ENCODE measurements at regions not wholly inside any gene's neighbourhood (a gene's known extent, or its start where the extent isn't known, plus 50 kb on each side); places are given as distances from the start of the nearest gene placed in this dataset.

DNA sequence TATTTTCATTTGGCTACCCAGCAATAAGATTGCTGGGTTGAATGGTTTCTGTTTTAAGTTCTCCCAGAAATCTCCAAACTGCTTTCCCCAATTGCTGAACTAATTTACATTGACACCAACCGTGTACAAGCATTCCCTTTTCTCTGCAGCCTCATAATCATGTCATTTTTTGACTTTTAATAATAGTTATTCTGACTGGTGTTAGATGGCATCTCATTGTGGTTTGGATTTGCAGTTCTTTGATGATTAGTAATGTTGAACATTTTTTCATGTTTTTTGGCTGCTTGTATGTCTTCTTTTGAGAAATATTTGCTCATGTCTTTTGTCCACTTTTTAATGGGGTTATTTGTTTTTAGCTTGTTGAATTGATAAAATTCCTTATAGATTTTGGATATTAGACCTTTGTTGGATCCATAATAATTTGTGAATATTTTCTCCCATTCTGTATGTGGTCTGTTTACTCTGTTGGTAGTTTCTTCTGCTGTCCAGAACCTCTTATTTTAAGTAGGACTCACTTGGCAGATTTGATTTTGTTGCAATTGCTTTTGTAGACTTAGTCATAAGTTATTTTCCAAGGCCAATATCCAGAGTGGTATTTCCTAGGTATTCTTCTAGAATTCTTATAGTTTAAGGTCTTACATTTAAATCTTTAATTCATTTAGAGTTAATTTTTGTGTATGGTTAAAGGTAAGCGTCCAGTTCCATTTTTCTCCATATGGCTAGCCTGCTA, 793.7 kb downstream of the BRINP1 start:
- DNase-seq (ENCODE audit: insufficient read length, low spot score), result no peak
- TF ChIP-seq POLR2A (IDR thresholded peaks at IDR 0.05; ENCODE audit: low read depth, low read length), result no peak
- no peak for TF ChIP-seq POU2F2 (IDR thresholded peaks at IDR 0.05; ENCODE audit: low read depth, low read length)
- no peak for TF ChIP-seq POLR2AphosphoS5 (IDR thresholded peaks at IDR 0.05; ENCODE audit: low read depth, low read length)
- no peak for TF ChIP-seq TAF1 (IDR thresholded peaks at IDR 0.05; ENCODE audit: low read depth, low read length)
- no peak for TF ChIP-seq SPI1 (IDR thresholded peaks at IDR 0.05; ENCODE audit: low read depth, low read length)
- TF ChIP-seq PAX5 (IDR thresholded peaks at IDR 0.05; ENCODE audit: insufficient read depth, low read length, severe bottlenecking), result no peak
- no peak for FAIRE-seq

DNA sequence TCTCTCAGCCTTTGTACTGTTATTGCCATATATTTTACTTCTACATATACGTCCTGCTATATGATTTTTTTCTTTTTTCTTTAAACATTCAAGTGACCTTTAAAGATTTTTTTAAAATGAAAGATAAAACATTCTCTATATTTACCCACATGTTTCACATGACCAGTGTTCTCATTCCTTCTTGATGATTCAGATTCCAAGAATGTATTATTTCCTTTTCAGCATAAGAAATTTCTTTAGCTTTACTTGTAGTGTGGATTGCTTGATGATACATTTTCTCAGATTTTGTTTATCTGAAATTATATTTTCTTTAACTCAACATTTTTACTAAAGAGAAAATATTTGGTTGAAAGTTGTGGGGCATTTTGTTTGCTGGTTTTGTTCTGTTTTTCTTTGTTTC, 792.1 kb downstream of the BRINP1 start:
- DNase-seq (ENCODE audit: insufficient read length, low spot score) (no peak), FAIRE-seq (no peak)
- TF ChIP-seq POLR2A (IDR thresholded peaks at IDR 0.05; ENCODE audit: low read depth, low read length), result no peak

DNA sequence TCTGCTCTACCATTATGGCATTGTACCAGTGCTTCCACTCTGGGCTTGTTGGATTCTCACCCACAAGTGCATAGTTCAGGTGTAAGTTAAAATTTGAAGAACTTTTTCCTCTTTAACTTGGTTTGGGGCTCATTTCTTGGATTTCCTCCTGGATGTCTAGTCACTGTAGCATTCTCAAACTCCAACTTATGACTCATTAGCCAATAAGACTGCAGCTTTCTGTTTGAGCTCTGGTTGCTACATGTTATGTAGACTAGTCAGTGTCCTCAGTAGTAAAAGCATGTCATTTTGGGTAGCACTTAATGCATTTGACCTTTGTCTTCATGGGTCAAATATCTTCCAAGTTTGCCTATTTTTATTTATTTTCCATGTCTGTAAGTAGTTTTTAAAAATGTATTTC, 790.8 kb downstream of the BRINP1 start:
- TF ChIP-seq SPI1 (IDR thresholded peaks at IDR 0.05; ENCODE audit: low read depth, low read length) (no peak), POLR2AphosphoS5 (IDR thresholded peaks at IDR 0.05; ENCODE audit: low read depth, low read length) (no peak), PAX5 (IDR thresholded peaks at IDR 0.05; ENCODE audit: insufficient read depth, low read length, severe bottlenecking) (no peak), POLR2A (IDR thresholded peaks at IDR 0.05; ENCODE audit: low read depth, low read length) (no peak), TAF1 (IDR thresholded peaks at IDR 0.05; ENCODE audit: low read depth, low read length) (no peak), POU2F2 (IDR thresholded peaks at IDR 0.05; ENCODE audit: low read depth, low read length) (no peak)
- DNase-seq (ENCODE audit: insufficient read length, low spot score) (no peak), FAIRE-seq (no peak)

- no peak for DNase-seq (ENCODE audit: insufficient read length, low spot score)
Measured at GRCh38 chr9:118583414-118583813, 785.8 kb downstream of the BRINP1 start.

DNA sequence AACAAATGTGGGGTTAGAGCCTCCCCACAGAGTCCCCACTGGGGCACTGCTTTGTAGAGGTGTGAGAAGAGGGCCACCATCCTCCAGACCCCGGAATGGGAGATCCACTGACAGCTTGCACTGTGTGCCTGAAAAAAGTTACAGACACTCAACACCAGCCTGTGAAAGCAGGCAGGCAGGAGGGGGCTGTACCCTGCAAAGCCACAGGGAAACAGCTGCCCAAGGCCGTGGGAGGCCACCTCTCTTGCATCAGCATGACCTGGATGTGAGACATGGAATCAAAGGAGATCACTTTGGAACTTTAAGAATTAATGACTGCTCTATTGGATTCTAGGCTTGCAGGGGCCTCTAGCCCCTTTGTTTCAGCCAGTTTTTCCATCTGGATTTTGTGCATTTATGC, 782.3 kb downstream of the BRINP1 start:
- FAIRE-seq (no peak), DNase-seq (ENCODE audit: insufficient read length, low spot score) (no peak)
- TF ChIP-seq TAF1 (IDR thresholded peaks at IDR 0.05; ENCODE audit: low read depth, low read length) (no peak), POLR2AphosphoS5 (IDR thresholded peaks at IDR 0.05; ENCODE audit: low read depth, low read length) (no peak), POLR2A (IDR thresholded peaks at IDR 0.05; ENCODE audit: low read depth, low read length) (no peak), SPI1 (IDR thresholded peaks at IDR 0.05; ENCODE audit: low read depth, low read length) (no peak), POU2F2 (IDR thresholded peaks at IDR 0.05; ENCODE audit: low read depth, low read length) (no peak), PAX5 (IDR thresholded peaks at IDR 0.05; ENCODE audit: insufficient read depth, low read length, severe bottlenecking) (no peak)

More at GRCh38 chr9:118583414-118583813, 785.8 kb downstream of the BRINP1 start:
- no peak for TF ChIP-seq POU2F2 (IDR thresholded peaks at IDR 0.05; ENCODE audit: low read depth, low read length)
- no peak for TF ChIP-seq PAX5 (IDR thresholded peaks at IDR 0.05; ENCODE audit: insufficient read depth, low read length, severe bottlenecking)
- TF ChIP-seq SPI1 (IDR thresholded peaks at IDR 0.05; ENCODE audit: low read depth, low read length), result no peak
- no peak for TF ChIP-seq POLR2A (IDR thresholded peaks at IDR 0.05; ENCODE audit: low read depth, low read length)
- no peak for TF ChIP-seq TAF1 (IDR thresholded peaks at IDR 0.05; ENCODE audit: low read depth, low read length)
- TF ChIP-seq POLR2AphosphoS5 (IDR thresholded peaks at IDR 0.05; ENCODE audit: low read depth, low read length), result no peak
- FAIRE-seq, result no peak

DNA sequence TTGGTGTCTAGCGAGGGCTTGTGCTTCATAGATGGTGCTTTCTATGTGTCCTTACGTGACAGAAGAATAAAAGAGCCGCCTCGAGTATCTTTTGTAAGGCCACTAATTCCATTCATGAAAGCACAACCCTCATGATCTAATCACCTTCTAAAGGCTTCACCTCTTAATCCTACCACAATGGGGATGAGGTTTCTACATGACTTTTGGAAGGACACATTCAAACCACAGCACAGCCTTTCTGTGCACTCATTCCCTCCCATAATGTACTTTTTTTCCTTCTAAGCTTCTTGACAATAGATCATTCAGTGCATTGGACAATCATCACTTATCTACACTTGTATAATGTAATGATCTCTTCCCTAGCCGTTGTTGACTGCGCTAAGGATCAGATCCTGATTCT, 774.8 kb downstream of the BRINP1 start:
- DNase-seq (ENCODE audit: insufficient read length, low spot score) (no peak), FAIRE-seq (no peak)
- TF ChIP-seq POLR2A (IDR thresholded peaks at IDR 0.05; ENCODE audit: low read depth, low read length) (no peak), POU2F2 (IDR thresholded peaks at IDR 0.05; ENCODE audit: low read depth, low read length) (no peak), POLR2AphosphoS5 (IDR thresholded peaks at IDR 0.05; ENCODE audit: low read depth, low read length) (no peak), TAF1 (IDR thresholded peaks at IDR 0.05; ENCODE audit: low read depth, low read length) (no peak), PAX5 (IDR thresholded peaks at IDR 0.05; ENCODE audit: insufficient read depth, low read length, severe bottlenecking) (no peak), SPI1 (IDR thresholded peaks at IDR 0.05; ENCODE audit: low read depth, low read length) (no peak)

DNA sequence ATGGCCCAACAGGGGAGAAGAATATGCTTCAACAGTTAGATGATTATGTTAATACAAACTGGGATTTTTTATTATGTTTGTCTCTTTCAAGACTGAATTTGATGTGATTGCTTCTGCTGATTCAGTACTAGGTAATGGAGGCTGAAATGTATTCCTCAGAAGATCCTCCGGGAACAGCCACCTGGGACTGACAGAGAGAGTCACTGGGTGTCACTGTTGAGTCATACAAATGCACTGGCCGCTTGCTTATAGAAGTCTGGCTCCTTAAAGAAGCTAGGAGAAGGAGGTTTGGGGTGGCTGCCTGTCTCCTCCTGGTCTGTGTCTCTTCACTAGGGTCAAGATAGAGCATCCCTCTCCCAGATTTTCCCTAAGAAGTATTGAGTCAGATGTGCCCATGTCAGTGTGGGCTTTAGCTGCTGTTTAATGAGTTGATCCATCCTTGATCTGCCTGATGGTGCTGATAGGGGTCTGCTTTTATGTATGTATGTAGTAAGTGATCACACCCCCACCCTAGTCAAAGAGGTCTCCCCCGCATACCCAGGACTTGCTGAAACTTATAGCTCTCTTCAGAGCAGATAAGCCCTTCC, 773.4 kb downstream of the BRINP1 start:
- FAIRE-seq (no peak), DNase-seq (ENCODE audit: insufficient read length, low spot score) (peak; percentile 0)
- TF ChIP-seq POLR2AphosphoS5 (IDR thresholded peaks at IDR 0.05; ENCODE audit: low read depth, low read length) (no peak), SPI1 (IDR thresholded peaks at IDR 0.05; ENCODE audit: low read depth, low read length) (no peak), TAF1 (IDR thresholded peaks at IDR 0.05; ENCODE audit: low read depth, low read length) (no peak), POLR2A (IDR thresholded peaks at IDR 0.05; ENCODE audit: low read depth, low read length) (no peak), POU2F2 (IDR thresholded peaks at IDR 0.05; ENCODE audit: low read depth, low read length) (no peak), PAX5 (IDR thresholded peaks at IDR 0.05; ENCODE audit: insufficient read depth, low read length, severe bottlenecking) (no peak)

DNA sequence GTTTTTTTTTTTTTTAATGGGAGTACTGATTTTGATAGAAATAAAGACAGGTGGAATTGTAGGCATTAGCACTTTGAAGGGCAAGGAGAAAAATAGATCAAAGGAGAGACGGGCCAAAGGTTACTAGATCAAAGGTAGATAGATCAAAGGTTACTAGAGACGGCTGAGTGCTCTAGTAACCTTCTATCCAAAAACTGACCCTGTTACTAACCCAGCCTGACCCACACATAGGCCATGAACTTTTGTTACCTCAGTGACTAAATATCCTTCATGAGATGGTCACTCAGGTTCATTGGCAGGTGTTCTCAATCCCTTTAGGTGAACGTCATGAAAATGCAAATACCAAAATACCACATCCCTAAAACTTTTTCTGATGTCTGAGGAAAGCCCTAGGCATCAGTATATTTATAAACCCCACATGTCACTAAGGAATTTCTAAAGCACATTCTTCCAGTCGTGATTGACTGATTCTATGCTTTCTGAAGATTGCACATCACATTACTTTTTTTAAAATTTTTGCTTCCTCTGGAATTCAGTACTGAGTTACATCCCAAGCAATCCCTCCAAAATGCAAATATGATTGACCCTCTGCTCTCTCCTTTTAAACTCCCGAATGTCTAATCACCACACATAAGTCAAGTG, 772.7 kb downstream of the BRINP1 start:
- no peak for DNase-seq (ENCODE audit: insufficient read length, low spot score)
- FAIRE-seq, result no peak
- TF ChIP-seq POLR2AphosphoS5 (IDR thresholded peaks at IDR 0.05; ENCODE audit: low read depth, low read length) (no peak), POLR2A (IDR thresholded peaks at IDR 0.05; ENCODE audit: low read depth, low read length) (no peak), PAX5 (IDR thresholded peaks at IDR 0.05; ENCODE audit: insufficient read depth, low read length, severe bottlenecking) (no peak), SPI1 (IDR thresholded peaks at IDR 0.05; ENCODE audit: low read depth, low read length) (no peak), TAF1 (IDR thresholded peaks at IDR 0.05; ENCODE audit: low read depth, low read length) (no peak), POU2F2 (IDR thresholded peaks at IDR 0.05; ENCODE audit: low read depth, low read length) (no peak)

GRCh38 chr9:118606668-118607067, 762.6 kb downstream of the BRINP1 start:
- DNase-seq (ENCODE audit: insufficient read length, low spot score) (no peak), FAIRE-seq (no peak)
- no peak for TF ChIP-seq POLR2A (IDR thresholded peaks at IDR 0.05; ENCODE audit: low read depth, low read length)
- TF ChIP-seq POLR2AphosphoS5 (IDR thresholded peaks at IDR 0.05; ENCODE audit: low read depth, low read length), result no peak
- no peak for TF ChIP-seq PAX5 (IDR thresholded peaks at IDR 0.05; ENCODE audit: insufficient read depth, low read length, severe bottlenecking)
- no peak for TF ChIP-seq POU2F2 (IDR thresholded peaks at IDR 0.05; ENCODE audit: low read depth, low read length)
- no peak for TF ChIP-seq SPI1 (IDR thresholded peaks at IDR 0.05; ENCODE audit: low read depth, low read length)
- TF ChIP-seq TAF1 (IDR thresholded peaks at IDR 0.05; ENCODE audit: low read depth, low read length), result no peak

All from GM12891 (cell line).